HepG2 (cell line): ENCODE measurements at regions not wholly inside any gene's neighbourhood (a gene's known extent, or its start where the extent isn't known, plus 50 kb on each side); places are given as distances from the start of the nearest gene placed in this dataset.

Experiments
- KDM1A ChIP-seq: IDR thresholded peaks from 2 replicates; pipeline ENCODE4 v1.6.1; 2016; ENCODE audit warnings: missing compliant biosample characterization
- ZFX ChIP-seq: sonication (generic); formaldehyde crosslinking; IDR thresholded peaks from 2 replicates; pipeline ENCODE4 v1.4.0; 2020; ENCODE audit warnings: mild to moderate bottlenecking, low read depth, missing genetic modification reagents, moderate library complexity

GRCh38 chr5:12716664-12717063, 812.4 kb upstream of the CTNND2 start:
- no peak for TF ChIP-seq ZFX (CRISPR knock-in tag)
- no peak for TF ChIP-seq KDM1A
